Esophagus muscularis mucosa (tissue), 4 donors: ENCODE measurements at regions not wholly inside any gene's neighbourhood (a gene's known extent, or its start where the extent isn't known, plus 50 kb on each side); places are given as distances from the start of the nearest gene placed in this dataset.

Source experiments
- DNase-seq: peaks from one replicate; pipeline ENCODE4 v3.0.0-alpha.2; 2017; ENCODE audit errors: extremely low spot score
- H3K27ac ChIP-seq, 4 donors: fragments of 200-600 bp; sonication (generic); replicated peaks in 1 of 4; 1 replicate in 3 of 4; 2 replicates in 1 of 4; pipeline ENCODE4 v1.5.1; 2016 to 2019; ENCODE audit warnings: mild to moderate bottlenecking in 1 of 4
- H3K27me3 ChIP-seq, 4 donors: fragments of 200-600 bp; sonication (generic); one replicate each; pipeline versions ENCODE4 v1.5.1 to v1.6.0; 2016 to 2019
- H3K36me3 ChIP-seq, 4 donors: fragments of 200-600 bp; sonication (generic); one replicate each; pipeline ENCODE4 v1.5.1; 2016 to 2019
- H3K4me1 ChIP-seq, 4 donors: fragments of 200-600 bp; sonication (generic); one replicate each; pipeline ENCODE4 v1.5.1; 2016 to 2019
- H3K4me3 ChIP-seq, 4 donors: fragments of 200-600 bp; sonication (generic); 1 replicate in 2 of 4; 2 replicates in 2 of 4; pipeline ENCODE4 v1.5.1; 2016 to 2019; ENCODE audit warnings: mild to moderate bottlenecking in 4 of 4, moderate library complexity in 1 of 4
- H3K9me3 ChIP-seq, 4 donors: fragments of 200-600 bp; sonication (generic); 1 replicate in 3 of 4; 2 replicates in 1 of 4; pipeline ENCODE4 v1.5.1; 2016 to 2019
- CTCF ChIP-seq, 3 experiments: fragments of 200-600 bp in 2 of 3; fragments of 450-650 bp in 1 of 3; sonication (generic) in 2 of 3; IDR thresholded peaks; one replicate each; pipeline ENCODE4 v1.5.1; 2017 to 2019; ENCODE audit warnings: antibody characterized with exemption in 3 of 3, mild to moderate bottlenecking in 2 of 3, moderate library complexity in 1 of 3
- EP300 ChIP-seq: sonication (generic); formaldehyde crosslinking; IDR thresholded peaks from one replicate; pipeline ENCODE4 v1.6.1; 2017; ENCODE audit warnings: antibody characterized with exemption
- POLR2A ChIP-seq: fragments of 450-650 bp; IDR thresholded peaks from one replicate; pipeline ENCODE4 v1.6.1; 2017; ENCODE audit warnings: antibody characterized with exemption, moderate library complexity, mild to moderate bottlenecking, low read depth
- POLR2AphosphoS5 ChIP-seq, 2 donors: sonication (generic); formaldehyde crosslinking; IDR thresholded peaks; one replicate each; pipeline ENCODE4 v1.6.1; 2017; ENCODE audit warnings: antibody characterized with exemption in 2 of 2
- WGBS: methylation state at CpG from one replicate; pipeline ENCODE4 v1.1.5; 2018; 5-methylcytosine and 5-hydroxymethylcytosine counted together
- intact Hi-C: fragments of 100-400 bp; cut with DNase I; formaldehyde crosslinking; loops from one replicate; pipeline ENCODE4 v1.15.1; 2023

- Histone ChIP-seq H3K4me3 (no peak overlapping the region), H3K4me1 (no peaks in the 10 kb centered on the region), H3K27me3 (peaks cover 0 to 19% (median 0%) of the 10 kb centered on the region in 4 donors), H3K27ac (no peak overlapping the region), H3K9me3 (no peaks in the 10 kb centered on the region), H3K36me3 (no peaks in the 10 kb centered on the region)
- WGBS, result 70% methylated on average over 7 of the region's 7 CpGs
- TF ChIP-seq POLR2AphosphoS5 (IDR thresholded peaks at IDR 0.05), result no peak
- no peak for TF ChIP-seq POLR2A
- TF ChIP-seq CTCF (IDR thresholded peaks at IDR 0.05), result no peak
- TF ChIP-seq EP300, result no peak
- peak; percentile 86 for DNase-seq
- intact Hi-C loops, result no loop called here
These were observed 833.2 kb downstream of the GALR1 start for GRCh38 chr18:78082816-78083215.

GRCh38 chr18:78085241-78086185 is 835.9 kb downstream of the GALR1 start:
- peak; percentile 81 for DNase-seq
- TF ChIP-seq CTCF (IDR thresholded peaks at IDR 0.05) (no peak), POLR2AphosphoS5 (IDR thresholded peaks at IDR 0.05) (no peak), POLR2A (no peak), EP300 (no peak)
- intact Hi-C loops, result no loop called here
- WGBS, result 92% methylated on average over 39 of the region's 43 CpGs
- no peak overlapping the region for H3K4me3 ChIP-seq
- H3K4me1 ChIP-seq, result no peaks in the 10 kb centered on the region
- H3K9me3 ChIP-seq, result no peaks in the 10 kb centered on the region
- H3K27me3 ChIP-seq, result peaks cover 0 to 12% (median 0%) of the 10 kb centered on the region in 4 donors
- H3K27ac ChIP-seq, result no peak overlapping the region
- H3K36me3 ChIP-seq, result no peaks in the 10 kb centered on the region

GRCh38 chr18:78086931-78087330 is 837.3 kb downstream of the GALR1 start:
- no peak for TF ChIP-seq EP300
- Histone ChIP-seq H3K27ac (no peak overlapping the region), H3K4me1 (no peaks in the 10 kb centered on the region), H3K4me3 (no peak overlapping the region), H3K36me3 (no peaks in the 10 kb centered on the region), H3K9me3 (no peaks in the 10 kb centered on the region), H3K27me3 (peaks cover 0 to 8% (median 0%) of the 10 kb centered on the region in 4 donors)
- peak; percentile 84 for DNase-seq
- WGBS, result 82% methylated on average over 10 of the region's 10 CpGs
- intact Hi-C loops, result no loop called here

- Histone ChIP-seq H3K36me3 (no peaks in the 10 kb centered on the region), H3K4me3 (no peak overlapping the region), H3K27ac (no peak overlapping the region), H3K9me3 (no peaks in the 10 kb centered on the region), H3K4me1 (no peaks in the 10 kb centered on the region), H3K27me3 (peaks cover 0 to 8% (median 0%) of the 10 kb centered on the region in 4 donors)
- no peak for TF ChIP-seq POLR2A
- intact Hi-C loops, result no loop called here
- 100% methylated on average over 2 of the region's 2 CpGs for WGBS
- peak; percentile 88 for DNase-seq
These were observed 837.7 kb downstream of the GALR1 start for GRCh38 chr18:78087338-78087737.

- Histone ChIP-seq H3K36me3 (no peaks in the 10 kb centered on the region), H3K27me3 (peaks cover 0 to 11% (median 0%) of the 10 kb centered on the region in 4 donors), H3K4me1 (no peaks in the 10 kb centered on the region), H3K27ac (no peak overlapping the region), H3K4me3 (no peak overlapping the region), H3K9me3 (no peaks in the 10 kb centered on the region)
- DNase-seq, result no peak
- TF ChIP-seq EP300 (no peak), CTCF (IDR thresholded peaks at IDR 0.05) (no peak), POLR2AphosphoS5 (IDR thresholded peaks at IDR 0.05) (no peak), POLR2A (no peak)
- intact Hi-C loops, result no loop called here
- WGBS, result 93% methylated on average over 11 of the region's 11 CpGs
These were observed 840.9 kb downstream of the GALR1 start for GRCh38 chr18:78090584-78090983.
